RWPE2 (cell line): ENCODE measurements at regions not wholly inside any gene's neighbourhood (a gene's known extent, or its start where the extent isn't known, plus 50 kb on each side); places are given as distances from the start of the nearest gene placed in this dataset.

ENCODE experiments used
- ATAC-seq: fragments of 200-7000 bp; cut with Tn5 transposase; 3 replicates; pipeline ENCODE4 v1.9.1; 2021; ENCODE audit warnings: low read depth
- DNase-seq: peaks from one replicate; pipeline ENCODE4 v3.0.0-alpha.2; 2020; ENCODE audit warnings: low spot score
- H3K27ac ChIP-seq: fragments of 450-650 bp; 2 replicates; pipeline ENCODE4 v1.5.1; 2017; ENCODE audit warnings: mild to moderate bottlenecking; ENCODE audit not compliant: poor library complexity, severe bottlenecking
- H3K27me3 ChIP-seq: fragments of 250-450 bp; sonication (Bioruptor Pico); 2 replicates; pipeline ENCODE4 v1.5.1; 2021; ENCODE audit warnings: mild to moderate bottlenecking, moderate library complexity; ENCODE audit not compliant: insufficient read depth, poor library complexity, severe bottlenecking
- H3K36me3 ChIP-seq: fragments of 250-450 bp; sonication (Bioruptor Pico); 2 replicates; pipeline ENCODE4 v1.5.1; 2020; ENCODE audit warnings: low read depth, mild to moderate bottlenecking, moderate library complexity
- H3K4me1 ChIP-seq: fragments of 250-450 bp; sonication (Bioruptor Pico); 2 replicates; pipeline ENCODE4 v1.5.1; 2021; ENCODE audit warnings: mild to moderate bottlenecking, moderate library complexity; ENCODE audit not compliant: insufficient read depth, poor library complexity, severe bottlenecking
- H3K4me3 ChIP-seq: fragments of 250-450 bp; sonication (Bioruptor Pico); 2 replicates; pipeline ENCODE4 v1.5.1; 2021; ENCODE audit warnings: mild to moderate bottlenecking, moderate library complexity; ENCODE audit not compliant: severe bottlenecking
- H3K9me3 ChIP-seq: fragments of 250-450 bp; sonication (Bioruptor Pico); 2 replicates; pipeline ENCODE4 v1.5.1; 2021; ENCODE audit warnings: mild to moderate bottlenecking, moderate library complexity; ENCODE audit not compliant: severe bottlenecking
- CTCF ChIP-seq: fragments of 450-650 bp; IDR thresholded peaks from one replicate; pipeline ENCODE4 v1.5.1; 2017; ENCODE audit warnings: mild to moderate bottlenecking, moderate library complexity; ENCODE audit not compliant: poor library complexity, severe bottlenecking

GRCh38 chr18:23380001-23380550, 73.0 kb upstream of the RIOK3 start:
- no peak for TF ChIP-seq CTCF
- DNase-seq: no peak
- H3K4me1 ChIP-seq: peaks cover 17% of the 10 kb centered on the region
- H3K27me3 ChIP-seq: no peaks in the 10 kb centered on the region
- H3K4me3 ChIP-seq: no peak overlapping the region
- H3K27ac ChIP-seq: no peak overlapping the region
- no peaks in the 10 kb centered on the region for H3K9me3 ChIP-seq
- no peak for ATAC-seq
- H3K36me3 ChIP-seq: no peaks in the 10 kb centered on the region; the same call in 1 of the 2 replicates

- H3K4me1 ChIP-seq: peaks cover 17% of the 10 kb centered on the region
- H3K4me3 ChIP-seq: no peak overlapping the region
- no peak overlapping the region for H3K27ac ChIP-seq
- no peaks in the 10 kb centered on the region; the same call in 1 of the 2 replicates for H3K36me3 ChIP-seq
- H3K27me3 ChIP-seq: no peaks in the 10 kb centered on the region
- ATAC-seq (no peak), DNase-seq (no peak)
- TF ChIP-seq CTCF: no peak
- no peaks in the 10 kb centered on the region for H3K9me3 ChIP-seq
Observed at GRCh38 chr18:23380817-23381216, 72.3 kb upstream of the RIOK3 start.

- no peak for TF ChIP-seq CTCF
- no peak for ATAC-seq
- Histone ChIP-seq H3K9me3 (no peaks in the 10 kb centered on the region), H3K27me3 (no peaks in the 10 kb centered on the region), H3K36me3 (no peaks in the 10 kb centered on the region), H3K27ac (no peak overlapping the region), H3K4me1 (peaks cover 7% of the 10 kb centered on the region), H3K4me3 (no peak overlapping the region)
- no peak for DNase-seq
Observed at GRCh38 chr18:23383494-23383893, 69.6 kb upstream of the RIOK3 start.

- no peak overlapping the region for H3K4me3 ChIP-seq
- H3K27ac ChIP-seq: no peak overlapping the region
- no peaks in the 10 kb centered on the region for H3K36me3 ChIP-seq
- no peak for DNase-seq
- no peaks in the 10 kb centered on the region for H3K9me3 ChIP-seq
- ATAC-seq: no peak
- no peak for TF ChIP-seq CTCF
- H3K27me3 ChIP-seq: no peaks in the 10 kb centered on the region
- H3K4me1 ChIP-seq: peaks cover 3% of the 10 kb centered on the region
Observed at GRCh38 chr18:23384778-23385736, 68.0 kb upstream of the RIOK3 start.
